CD4-positive, alpha-beta T cell treated with Interleukin-2 at 100 ng/mL for 4 hours (primary cell): ENCODE measurements at regions not wholly inside any gene's neighbourhood (a gene's known extent, or its start where the extent isn't known, plus 50 kb on each side); places are given as distances from the start of the nearest gene placed in this dataset.
"Not testable (repeated sequence)": the region's sequence is repeated elsewhere in the genome, so short reads cannot be mapped to it uniquely, and the experiment has no call there.

Source experiments
- DNase-seq: peaks from one replicate; pipeline ENCODE4 v3.0.0-alpha.2; 2020; ENCODE audit warnings: low spot score

DNA sequence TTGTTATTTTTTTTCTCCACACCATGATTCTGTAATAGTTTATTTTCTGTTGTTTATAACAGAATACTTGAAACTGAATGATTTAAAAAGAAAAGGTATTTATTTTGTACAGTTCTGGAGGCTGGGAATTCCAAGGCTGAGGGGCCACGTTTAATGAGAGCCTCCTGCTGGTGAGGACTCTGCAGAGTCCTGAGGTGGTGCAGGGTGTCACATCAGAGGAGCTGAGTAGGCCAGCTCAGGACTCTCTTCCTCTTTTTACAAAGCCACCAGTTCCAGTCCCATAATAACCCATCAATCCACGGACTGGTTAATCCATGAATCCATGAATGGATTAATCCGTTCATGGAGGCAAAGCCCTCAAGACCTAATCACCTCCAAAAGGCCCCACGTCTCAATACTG is 71.6 kb downstream of the TFAP2A start:
- DNase-seq = no peak

DNA sequence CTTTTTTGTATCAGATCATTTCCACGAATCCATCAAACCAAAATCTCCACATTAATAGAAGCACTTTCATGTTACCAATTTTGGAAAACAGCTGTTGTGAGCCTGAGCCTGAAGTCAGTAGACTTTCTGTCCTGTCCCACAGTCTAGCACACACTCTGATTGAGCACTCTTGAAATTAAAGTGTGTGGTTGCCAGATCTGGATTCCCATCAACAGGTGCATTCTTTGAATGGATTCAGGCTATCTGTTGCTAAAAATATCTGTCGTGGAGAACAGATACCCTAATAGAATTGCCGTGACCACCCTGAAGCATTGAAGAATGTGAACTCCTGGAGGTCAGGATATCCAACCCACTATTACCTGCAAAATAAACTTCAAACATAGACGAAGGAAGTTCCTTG is 73.3 kb downstream of the TFAP2A start:
- no peak for DNase-seq

DNA sequence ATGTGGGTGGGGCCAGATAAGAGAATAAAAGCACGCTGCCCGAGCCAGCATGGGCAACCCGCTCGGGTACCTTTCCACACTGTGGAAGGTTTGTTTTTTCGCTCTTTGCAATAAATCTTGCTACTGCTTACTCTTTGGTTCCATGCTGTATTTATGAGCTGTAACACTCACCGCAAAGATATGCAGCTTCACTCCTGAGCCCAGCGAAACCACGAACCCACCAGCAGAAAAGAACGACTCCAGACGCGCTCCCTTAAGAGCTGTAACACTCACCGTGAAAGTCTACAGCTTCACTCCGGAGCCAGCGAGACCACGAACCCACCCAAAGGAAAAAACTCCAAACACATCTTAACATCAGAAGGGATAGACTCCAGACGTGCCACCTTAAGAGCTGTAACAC is 76.7 kb downstream of the TFAP2A start:
- DNase-seq = no peak

DNA sequence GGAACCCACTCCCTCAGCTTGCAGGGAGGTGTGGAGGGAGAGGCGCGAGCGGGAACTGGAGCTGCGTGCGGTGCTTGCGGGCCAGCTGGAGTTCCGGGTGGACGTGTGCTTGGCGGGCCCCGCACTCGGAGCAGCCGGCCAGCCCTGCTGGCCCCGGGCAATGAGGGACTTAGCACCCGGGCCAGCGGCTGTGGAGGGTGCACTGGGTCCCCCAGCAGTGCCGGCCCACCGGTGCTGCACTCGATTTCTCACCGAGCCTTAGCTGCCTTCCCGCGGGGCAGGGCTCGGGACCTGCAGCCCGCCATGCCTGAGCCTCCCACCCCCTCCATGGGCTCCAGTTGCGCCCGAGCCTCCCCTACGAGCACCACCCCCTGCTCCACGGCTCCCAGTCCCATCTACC is 77.5 kb downstream of the TFAP2A start:
- DNase-seq = not testable (repeated sequence)

DNA sequence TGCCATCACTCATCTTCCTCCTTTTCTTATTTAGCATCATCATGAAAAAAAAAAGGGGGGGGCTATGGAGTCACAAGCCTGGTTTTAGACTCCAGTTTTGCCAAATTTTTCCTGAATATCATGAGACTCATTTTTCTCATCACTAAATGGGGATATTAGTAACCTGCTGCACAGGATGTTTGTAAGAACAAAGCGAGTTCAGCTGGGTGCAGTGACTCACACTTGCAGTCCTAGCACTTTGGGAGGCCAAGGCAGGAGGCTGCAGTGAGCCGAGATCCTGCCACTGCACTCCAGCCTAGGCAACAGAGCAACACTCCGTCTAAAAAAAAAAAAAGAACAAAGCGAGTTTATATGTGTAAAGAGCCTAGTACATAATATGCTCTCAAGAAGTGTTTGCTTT is 82.8 kb downstream of the TFAP2A start:
- DNase-seq = no peak

DNA sequence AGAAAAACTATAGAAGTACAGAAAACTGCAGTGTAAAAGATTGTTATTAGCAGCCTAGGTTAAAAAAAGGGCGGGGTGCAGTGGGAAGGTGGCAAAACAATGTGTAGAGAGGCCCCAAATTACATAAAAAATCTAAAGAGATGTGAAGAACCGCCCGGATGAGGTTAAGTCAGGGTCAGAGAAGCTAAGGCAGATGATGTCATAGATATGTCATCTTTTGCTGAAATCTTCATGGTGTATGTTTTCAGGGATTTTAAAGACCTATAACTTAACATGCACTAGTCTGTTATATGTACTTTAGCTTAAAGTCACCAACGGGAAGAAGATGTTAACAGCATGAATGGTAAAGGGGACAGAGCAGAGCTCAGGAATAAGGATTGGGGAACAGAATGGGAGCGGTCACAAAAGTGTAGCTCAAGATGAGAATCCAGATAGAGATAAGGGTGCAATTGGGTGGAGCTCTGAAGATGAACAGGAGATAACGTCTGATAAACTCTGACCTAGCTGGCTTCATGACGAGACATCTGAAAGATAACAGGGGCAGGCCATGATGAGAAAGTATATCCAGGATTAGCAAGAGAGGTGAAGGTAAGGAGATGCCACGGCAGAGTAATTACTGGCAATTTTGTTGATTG is 83.4 kb downstream of the TFAP2A start:
- no peak for DNase-seq

DNA sequence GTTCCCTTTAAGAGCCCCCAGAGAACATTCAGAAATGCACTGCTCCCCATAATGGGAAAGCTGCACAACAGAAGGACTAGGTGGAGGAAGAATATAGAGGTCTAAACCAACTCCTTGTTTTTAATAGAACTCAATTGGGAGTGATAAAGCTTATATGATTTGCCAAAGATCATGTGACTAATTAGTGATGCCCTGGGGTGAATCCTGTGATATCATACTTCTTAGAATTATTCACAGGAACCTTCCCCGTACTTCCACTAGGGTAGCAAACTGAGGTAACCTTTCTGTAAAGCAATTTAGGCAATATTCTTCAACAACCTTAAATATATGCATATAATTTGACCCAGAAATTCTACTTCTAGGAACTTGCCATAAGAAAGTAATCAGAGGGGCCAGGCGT is 84.4 kb downstream of the TFAP2A start:
- no peak for DNase-seq

DNA sequence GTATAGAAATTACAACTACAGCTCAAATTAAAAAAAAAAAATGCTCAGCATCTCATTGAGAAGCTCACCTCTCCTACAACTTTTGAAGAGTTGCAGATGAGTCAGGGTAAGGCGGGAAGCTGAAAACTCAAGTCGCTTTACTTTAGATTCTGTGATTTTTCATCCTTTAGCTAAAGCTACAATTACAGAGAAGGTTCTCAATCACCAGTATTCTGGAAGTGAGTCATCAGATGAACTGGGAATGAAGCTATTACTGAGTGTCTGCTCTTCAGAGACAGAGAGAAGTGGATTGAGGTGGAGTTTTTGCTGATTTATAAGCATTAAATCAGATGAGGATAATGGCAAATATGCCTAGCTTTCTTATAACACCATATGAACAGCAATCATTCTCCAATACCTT is 91.9 kb downstream of the TFAP2A start:
- DNase-seq = no peak

DNA sequence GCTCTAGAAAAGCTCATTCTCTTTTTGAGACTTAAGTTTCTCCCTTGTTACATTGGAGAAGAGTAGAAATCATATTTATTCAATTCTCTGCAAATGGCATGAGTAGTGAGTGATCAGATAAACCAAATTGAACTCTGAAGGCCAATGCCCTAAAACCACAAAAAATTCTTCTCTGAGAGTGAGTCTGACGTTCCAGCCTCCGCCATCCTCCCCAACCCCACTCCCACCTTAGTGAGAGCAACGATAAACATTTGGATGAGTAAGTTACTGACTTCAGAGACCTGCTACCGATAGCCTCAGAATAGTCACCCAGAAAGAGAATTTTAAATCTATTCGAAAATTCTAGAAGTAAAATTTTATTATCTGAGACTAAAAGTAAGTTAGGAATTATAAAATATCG is 94.6 kb downstream of the TFAP2A start:
- DNase-seq = no peak

DNA sequence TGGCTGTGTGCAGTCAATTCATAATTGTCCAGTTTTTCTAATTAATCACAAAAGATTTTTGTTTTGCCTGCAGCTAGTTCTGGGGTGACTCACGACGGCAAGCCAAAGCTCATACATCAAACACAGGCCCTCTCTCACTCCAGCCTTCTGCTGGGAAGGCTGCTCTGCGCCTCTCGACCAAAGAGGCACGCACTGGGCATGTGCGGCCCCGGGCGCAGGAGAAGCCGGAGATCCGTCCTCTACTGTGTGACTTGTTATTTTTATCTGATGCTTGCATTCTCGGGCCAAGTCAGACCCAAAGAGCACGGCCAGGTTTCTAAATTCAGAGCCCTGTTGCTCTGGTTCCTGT is 98.5 kb downstream of the TFAP2A start:
- no peak for DNase-seq

DNA sequence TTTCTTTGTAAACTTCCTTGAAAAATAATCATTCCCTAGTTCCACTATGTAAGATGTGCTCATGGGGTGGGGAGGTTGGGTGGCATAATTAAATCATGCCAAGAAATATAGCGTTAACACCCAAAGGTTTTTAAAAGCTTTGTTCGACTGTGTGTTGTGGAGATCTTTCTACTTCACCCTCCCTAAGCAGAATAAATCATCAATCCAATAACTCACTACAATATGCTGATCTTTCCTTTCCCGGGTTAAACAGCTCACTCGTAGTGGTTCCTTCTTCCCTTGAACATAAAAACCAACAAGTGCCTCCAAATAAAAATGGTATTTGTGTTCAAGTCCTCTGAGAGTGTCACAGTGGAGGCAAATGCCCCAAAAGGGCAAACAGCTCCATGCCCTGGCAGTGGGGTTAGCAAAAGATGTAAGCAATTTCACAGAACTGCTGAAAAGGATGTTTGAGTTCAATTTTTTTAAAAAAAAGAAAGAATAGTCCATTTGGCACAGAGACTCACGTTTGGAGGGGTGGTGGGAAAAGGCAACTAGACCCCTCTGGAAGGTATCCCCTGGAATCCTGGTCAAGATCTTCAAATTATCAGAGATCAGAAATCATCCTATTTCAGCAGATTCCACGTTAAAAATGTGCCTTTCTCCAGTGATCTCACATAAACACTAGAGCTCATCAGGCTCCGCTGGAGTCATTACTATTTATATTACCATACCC is 99.1 kb downstream of the TFAP2A start:
- DNase-seq = no peak

DNA sequence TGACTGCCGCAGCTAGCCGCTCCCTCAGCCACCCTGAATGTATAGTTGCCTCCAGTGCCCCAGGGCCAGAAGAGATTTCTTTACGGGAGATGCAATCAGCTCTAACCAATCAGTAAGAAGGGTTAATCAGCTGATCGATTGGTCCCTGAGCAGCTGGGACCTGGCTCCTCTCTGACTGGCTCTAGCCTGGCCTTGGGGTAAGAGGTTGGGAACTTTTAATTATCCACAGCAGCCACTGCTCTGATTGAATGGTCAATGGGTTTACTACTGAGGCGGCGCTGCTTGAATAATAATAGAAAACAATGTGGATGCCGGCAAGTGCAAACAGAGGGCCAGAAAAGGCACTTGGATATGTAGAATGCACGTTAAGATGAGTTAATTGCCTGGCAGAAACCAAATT is 99.8 kb downstream of the TFAP2A start:
- no peak for DNase-seq

DNA sequence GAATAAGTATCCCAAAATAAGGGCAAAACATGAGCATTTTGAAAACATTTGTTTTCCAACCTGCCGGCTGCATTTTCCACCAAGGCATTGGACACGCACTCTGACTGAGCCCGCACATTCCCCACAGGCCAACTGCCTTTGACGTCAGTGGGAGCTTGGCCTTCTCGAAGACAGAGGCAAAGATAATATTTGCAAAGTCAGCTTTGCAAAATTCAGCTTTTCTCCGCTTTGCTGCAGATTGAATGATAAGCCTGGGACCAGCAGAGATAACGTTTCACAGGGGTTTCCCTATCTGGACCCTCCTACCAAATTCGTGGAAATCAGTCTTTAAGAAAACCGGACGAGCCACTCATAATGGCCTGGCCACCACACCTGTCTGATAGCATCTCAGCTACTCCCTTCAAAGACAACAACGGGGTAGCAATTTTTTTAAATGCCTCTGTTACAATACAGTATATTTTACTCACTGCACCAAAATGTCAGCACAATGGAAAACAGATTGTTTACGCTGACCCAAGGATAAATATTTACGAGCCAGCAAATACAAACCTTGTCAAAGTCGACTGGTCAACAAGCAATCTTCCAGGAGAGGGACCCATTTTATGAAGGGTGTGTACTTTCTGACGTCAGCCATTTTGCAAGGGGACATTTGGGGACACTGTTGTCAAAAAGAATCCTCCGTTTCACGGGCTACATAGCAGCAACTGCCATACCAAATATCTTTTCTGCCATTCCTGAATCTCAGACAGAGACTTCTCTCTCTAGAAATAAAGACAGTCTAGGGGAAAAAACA is 100.5 kb downstream of the TFAP2A start:
- no peak for DNase-seq

DNA sequence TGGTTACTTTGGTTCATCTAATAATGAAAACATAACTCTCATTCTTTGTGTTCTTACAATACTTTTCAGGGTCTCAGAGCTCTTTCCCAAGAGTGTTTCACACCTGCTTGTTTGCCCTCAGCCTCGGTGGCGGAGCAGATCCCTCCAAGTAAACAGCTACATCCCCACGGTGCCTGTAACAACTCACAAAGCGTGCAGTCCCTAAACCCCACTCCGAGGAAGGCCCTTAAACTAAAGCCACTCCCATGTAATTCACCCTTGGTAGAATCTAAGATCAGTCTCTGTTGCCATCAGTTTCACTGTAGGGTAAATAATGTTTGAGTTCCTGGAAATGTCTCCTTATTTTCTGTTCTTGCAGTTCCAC is 101.1 kb downstream of the TFAP2A start:
- no peak for DNase-seq

DNA sequence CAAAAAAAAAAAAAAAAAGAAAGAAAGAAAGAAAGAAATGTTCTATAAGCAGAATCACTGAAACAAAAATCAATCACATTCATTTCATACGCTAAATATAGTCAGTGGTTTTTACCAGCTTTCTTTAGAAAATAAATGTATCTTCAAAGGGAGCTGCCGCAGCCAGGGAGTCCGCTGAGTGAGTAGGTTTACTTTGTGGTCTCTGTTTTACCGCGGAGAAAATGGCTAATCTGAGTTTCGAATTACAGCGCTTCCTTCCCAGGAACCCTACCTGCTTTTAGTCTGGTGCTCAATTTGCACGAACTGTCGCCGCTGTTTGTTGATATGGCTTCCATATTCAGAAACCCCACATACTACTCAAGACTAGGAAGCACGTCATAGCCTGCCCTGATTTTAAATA is 102.4 kb downstream of the TFAP2A start:
- DNase-seq = no peak

DNA sequence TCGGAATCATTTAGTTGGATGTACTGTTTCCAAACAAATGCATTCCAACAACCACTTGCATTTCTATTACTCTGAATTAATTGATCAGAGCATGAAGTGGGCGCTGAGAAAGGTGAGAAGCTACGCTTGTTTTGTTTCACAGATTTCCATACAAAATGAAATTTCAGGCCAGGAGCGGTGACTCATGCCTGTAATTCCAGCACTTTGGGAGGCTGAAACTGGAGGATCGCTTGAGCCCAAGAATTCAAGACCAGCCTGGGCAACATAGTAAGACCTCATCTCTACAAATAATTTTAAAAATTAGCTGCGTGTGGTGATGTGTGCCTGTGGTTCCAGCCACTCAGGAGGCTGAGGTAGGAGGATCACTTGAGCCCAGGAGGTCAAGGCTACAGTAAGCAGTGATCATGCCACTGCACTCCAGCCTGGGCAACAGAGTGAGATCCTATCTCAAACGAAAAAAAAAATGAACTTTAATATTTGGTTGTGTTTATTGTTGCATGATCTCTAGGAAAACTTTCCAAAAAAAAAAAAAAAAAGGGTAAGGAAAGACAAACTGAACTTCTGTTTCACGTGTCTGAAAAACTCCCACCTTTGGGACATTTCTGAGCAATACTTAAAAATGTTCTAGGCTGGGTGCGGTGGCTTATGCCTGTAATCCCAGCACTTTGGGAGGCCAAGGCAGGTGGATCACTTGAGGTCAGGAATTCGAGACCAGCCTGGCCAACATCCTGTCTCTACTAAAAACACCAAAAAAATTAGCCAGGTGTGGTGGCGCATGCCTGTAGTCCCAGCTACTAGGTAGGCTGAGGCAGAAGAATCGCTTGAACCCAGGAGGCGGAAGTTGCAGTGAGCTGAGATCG is 103.1 kb downstream of the TFAP2A start:
- DNase-seq = not testable (repeated sequence)

DNA sequence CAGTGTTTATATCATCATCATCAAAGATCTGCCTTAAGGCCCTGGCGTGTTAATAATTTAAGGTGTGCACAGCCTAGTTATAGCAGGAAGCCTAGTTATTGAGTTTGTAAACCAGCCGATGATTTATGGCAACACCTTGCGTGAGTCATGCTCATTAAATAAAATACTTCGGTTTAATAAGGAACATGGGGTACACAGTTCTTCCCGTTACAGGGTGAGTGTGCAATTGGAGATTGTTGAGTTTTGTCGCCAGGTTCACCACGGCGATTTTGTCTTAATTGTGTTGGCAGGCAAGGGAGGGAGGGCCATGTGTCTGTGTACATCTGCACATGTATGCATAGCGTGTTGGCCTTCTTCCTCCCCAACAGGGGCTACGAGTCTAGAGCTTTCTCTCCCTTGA is 104.0 kb downstream of the TFAP2A start:
- no peak for DNase-seq

DNA sequence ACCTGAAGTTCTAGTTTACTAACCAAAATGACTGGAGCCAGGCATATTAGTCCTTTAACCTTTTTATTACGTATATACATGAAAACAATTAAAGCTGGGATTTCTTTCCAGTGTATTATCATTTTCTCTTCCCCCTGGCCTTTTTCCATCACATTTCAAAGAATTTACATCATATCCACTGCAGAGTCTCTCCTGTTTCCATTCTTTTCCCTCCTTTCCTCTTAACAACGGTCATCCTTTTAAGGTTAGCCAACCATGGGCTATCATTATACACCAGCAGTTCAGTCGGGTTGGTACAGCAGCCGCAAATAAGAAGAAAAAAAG is 104.6 kb downstream of the TFAP2A start:
- DNase-seq = no peak

DNA sequence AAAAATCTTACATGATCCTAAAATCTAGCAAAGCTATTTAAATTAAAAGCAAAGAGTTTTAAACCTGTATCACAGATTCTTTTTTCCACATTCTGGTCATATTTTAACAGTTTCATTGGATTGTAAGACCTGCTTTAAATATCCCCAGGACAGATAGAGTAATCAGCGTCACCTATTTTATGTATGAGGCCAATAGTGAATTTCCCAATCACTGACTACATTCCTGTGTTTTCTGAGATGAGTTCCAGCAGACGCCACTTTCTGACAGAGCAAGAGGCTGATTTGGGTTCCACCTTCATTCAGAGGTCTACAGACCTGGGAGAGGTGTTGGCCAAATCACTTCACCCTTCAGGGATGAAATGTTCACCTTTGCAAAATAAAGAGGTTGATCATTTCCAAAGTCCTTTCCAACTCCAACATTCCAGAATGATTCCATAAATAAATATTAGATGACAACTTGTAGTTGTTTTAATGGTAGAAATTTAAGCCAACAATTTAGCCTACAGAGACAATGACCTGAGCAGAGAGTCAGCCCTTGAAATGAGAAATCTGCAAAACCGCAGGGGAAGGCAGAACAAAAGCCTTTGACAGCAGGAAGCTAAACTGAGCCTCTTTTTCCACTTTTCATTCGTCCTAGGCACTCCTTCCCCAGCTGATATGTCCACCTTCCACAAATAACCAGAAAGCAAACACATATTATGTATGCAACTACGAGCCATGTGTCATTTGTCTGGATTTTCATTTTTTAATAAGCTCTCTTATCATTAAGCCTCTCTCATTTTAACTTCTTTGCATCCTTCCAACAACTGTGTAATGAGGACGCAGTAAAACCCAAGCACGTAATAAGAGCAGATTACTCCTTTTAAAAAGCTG is 105.2 kb downstream of the TFAP2A start:
- DNase-seq = no peak

DNA sequence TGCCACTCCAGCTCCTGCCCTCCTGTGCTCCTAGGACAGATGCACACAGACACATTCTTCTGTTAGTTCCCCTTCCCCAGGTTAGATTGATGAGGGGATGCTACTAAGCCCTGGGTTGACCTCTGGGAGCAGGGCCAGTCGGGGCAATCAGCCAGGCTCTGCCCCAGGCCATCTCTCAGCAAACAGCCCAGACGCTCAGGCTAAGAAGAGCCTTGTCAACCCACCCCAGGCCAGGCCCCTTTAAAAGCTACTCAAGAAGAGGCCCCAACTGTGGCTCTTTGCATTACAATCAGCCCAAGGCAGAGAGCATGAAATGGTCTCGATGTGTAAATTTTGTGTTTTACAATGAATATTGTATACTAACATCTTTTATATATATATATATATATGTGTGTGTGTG is 107.4 kb downstream of the TFAP2A start:
- no peak for DNase-seq

DNA sequence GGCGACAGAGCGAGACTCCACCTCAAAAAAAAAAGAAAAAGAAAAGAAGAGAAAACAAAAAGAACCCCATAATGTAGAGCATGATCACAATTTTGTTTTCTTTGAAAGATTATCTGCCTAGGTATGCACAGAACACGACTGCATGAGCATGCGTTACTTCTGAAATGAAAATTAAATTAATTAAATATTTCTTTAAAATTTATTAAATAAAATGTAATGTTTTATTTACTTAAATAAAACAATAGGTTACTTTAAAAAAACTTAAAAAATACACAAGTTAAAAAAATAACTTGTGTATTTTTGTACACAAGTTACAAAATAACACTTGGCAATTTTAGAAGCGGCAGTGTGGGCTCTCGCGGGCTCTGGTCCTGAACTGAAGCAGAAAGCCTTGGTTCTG is 107.8 kb downstream of the TFAP2A start:
- no peak for DNase-seq
